GM13976 (cell line): ENCODE measurements at regions not wholly inside any gene's neighbourhood (a gene's known extent, or its start where the extent isn't known, plus 50 kb on each side); places are given as distances from the start of the nearest gene placed in this dataset.

Source experiments
- DNase-seq: peaks from one replicate; pipeline ENCODE4 v3.0.0; 2012; ENCODE audit warnings: low spot score
- CTCF ChIP-seq: IDR thresholded peaks from 2 replicates; pipeline ENCODE4 v1.5.1; 2012; ENCODE audit warnings: borderline replicate concordance, mild to moderate bottlenecking; ENCODE audit not compliant: insufficient read depth; ENCODE audit errors: extremely low read depth, missing control alignments, control extremely low read depth
- in situ Hi-C: fragments of 300-500 bp; cut with MboI; formaldehyde crosslinking; loops from one replicate; pipeline ENCODE4 v1.12.0; 2022; ENCODE audit warnings: low sequenced_read_pairs, mixed read lengths, inconsistent platforms; ENCODE audit not compliant: unreplicated experiment

- no peak for TF ChIP-seq CTCF
- in situ Hi-C loops, result no loop called here
- DNase-seq, result no peak
Observed at GRCh38 chr21:25243808-25244207, 363.5 kb downstream of the MRPL39 start.

GRCh38 chr21:25240974-25241373 is 366.3 kb downstream of the MRPL39 start:
- DNase-seq, result no peak
- in situ Hi-C loops, result no loop called here
- no peak for TF ChIP-seq CTCF

GRCh38 chr21:25234857-25235801 is 372.2 kb downstream of the MRPL39 start:
- in situ Hi-C loops, result no loop called here
- no peak for DNase-seq
- TF ChIP-seq CTCF, result no peak

- DNase-seq, result no peak
- no peak for TF ChIP-seq CTCF
- in situ Hi-C loops, result no loop called here
Observed at GRCh38 chr21:25220954-25221353, 386.3 kb downstream of the MRPL39 start.

- in situ Hi-C loops, result no loop called here
- no peak for DNase-seq
- no peak for TF ChIP-seq CTCF
Observed at GRCh38 chr21:25220169-25220568, 387.1 kb downstream of the MRPL39 start.

GRCh38 chr21:25215698-25216384 is 391.4 kb downstream of the MRPL39 start:
- in situ Hi-C loops, result no loop called here
- TF ChIP-seq CTCF, result no peak
- no peak for DNase-seq
